GM10248 (cell line): ENCODE measurements at regions not wholly inside any gene's neighbourhood (a gene's known extent, or its start where the extent isn't known, plus 50 kb on each side); places are given as distances from the start of the nearest gene placed in this dataset.

Experiments used
- CTCF ChIA-PET: fragments of 300-600 bp; sonication (Branson Sonifier 250); formaldehyde crosslinking; extraction: SDS; loops from one replicate; lab custom pipeline; 2021; ENCODE audit warnings: antibody characterized with exemption; lab: Yijun Ruan, JAX
- POLR2A ChIA-PET: fragments of 350-650 bp; sonication (Branson Sonifier 250); formaldehyde crosslinking; extraction: SDS; loops from one replicate; lab custom pipeline; 2020; ENCODE audit warnings: antibody characterized with exemption; lab: Yijun Ruan, JAX
- DNase-seq: peaks from one replicate; pipeline ENCODE4 v3.0.0; 2012; ENCODE audit errors: extremely low spot score
- CTCF ChIP-seq: IDR thresholded peaks from 2 replicates; pipeline ENCODE4 v1.5.1; 2012; ENCODE audit warnings: mild to moderate bottlenecking, low read depth; ENCODE audit errors: extremely low read depth, missing control alignments, control extremely low read depth

- POLR2A ChIA-PET, result no interaction called here
- TF ChIP-seq CTCF, result no peak
- CTCF ChIA-PET, result no interaction called here
- no peak for DNase-seq
Measured at GRCh38 chr7:57204411-57204811, 72.2 kb upstream of the ZNF479 start.

DNA sequence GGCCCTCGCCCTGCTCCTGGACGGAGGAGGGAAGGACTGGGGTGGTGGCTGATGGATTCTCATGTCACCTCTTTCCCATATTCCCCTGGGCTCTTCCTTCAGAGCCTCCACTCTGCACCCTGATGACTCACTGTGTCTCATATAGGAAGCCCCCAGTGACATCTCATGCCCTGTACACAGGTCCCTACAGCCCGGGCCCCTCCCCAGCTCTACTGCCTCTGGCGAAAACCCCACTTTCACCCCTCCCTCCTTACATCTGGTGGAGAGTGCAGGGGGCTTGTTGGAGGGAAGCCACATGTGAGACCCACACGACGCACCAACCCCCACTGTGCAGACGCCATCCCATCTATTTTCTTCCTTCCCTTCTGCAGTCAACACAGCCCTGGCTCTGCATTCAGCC lies 72.8 kb upstream of the ZNF479 start:
- DNase-seq, result no peak

GRCh38 chr7:57207836-57208235 lies 75.6 kb upstream of the ZNF479 start:
- no peak for TF ChIP-seq CTCF
- POLR2A ChIA-PET, result no interaction called here

More for the DNA sequence above, 72.8 kb upstream of the ZNF479 start:
- ChIA-PET POLR2A (no interaction called here), CTCF (no interaction called here)
- TF ChIP-seq CTCF, result no peak

DNA sequence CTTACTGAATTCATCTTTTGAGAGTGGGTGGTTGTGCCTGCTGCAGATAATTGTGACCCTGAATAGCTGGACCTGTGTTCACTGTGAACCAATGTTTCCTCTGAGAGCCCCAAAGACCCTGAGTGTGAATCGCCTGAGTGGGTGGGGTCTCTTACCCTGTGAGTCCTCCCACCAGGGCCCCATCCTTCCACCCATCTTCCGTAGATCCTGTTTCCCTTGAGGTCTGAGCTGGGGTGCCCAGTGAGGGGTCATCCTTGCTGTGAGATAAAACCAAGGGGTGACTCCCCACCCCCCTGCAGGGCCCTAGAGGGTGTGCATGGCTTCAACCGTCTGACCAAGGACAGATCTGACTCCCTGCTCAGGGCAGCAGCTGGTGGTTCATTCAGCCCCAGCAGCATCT lies 78.0 kb upstream of the ZNF479 start:
- no peak for TF ChIP-seq CTCF
- ChIA-PET POLR2A (no interaction called here), CTCF (no interaction called here)
- DNase-seq, result no peak

More at GRCh38 chr7:57207836-57208235, 75.6 kb upstream of the ZNF479 start:
- no peak for DNase-seq
- CTCF ChIA-PET, result no interaction called here

GRCh38 chr7:57210871-57211270 lies 78.6 kb upstream of the ZNF479 start:
- no peak for TF ChIP-seq CTCF
- POLR2A ChIA-PET, result no interaction called here
- DNase-seq, result no peak
- CTCF ChIA-PET, result no interaction called here

DNA sequence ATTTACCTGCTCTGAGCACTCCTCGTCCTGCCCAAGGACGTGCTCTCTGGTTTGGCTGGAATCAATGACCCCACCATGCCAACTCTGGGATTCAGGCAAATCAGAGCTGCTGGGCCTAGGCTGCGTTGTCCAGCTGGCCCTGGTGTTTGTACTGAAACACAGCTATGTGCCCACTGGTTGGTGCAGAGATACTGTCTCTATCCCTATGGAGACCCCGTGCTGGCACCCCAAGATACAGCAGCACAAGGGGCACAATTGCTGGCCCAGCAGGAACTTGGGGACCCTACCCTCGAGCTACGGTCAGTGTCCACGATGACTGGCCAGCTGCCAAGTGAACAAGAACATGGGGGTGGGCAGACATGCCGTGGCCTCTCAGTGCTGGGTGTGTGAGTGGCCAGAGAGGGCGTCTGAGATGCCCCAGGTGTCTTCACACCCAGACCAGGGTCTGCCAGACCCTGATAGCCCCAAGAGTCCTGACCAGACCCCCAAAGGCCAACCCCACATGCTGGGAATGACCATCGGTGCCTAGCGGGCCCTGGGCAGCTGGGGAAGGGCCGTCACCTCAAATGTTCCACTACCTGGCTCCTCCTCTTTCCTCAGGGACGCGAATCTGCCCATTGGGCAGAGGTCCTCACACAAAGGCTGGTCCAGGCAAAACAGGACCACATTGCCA lies 79.3 kb upstream of the ZNF479 start:
- DNase-seq, result no peak
- no peak for TF ChIP-seq CTCF
- ChIA-PET CTCF (no interaction called here), POLR2A (no interaction called here)
